ENCODE measurements at regions not wholly inside any gene's neighbourhood (a gene's known extent, or its start where the extent isn't known, plus 50 kb on each side); places are given as distances from the start of the nearest gene placed in this dataset.
"Not testable (repeated sequence)": the region's sequence is repeated elsewhere in the genome, so short reads cannot be mapped to it uniquely, and the experiment has no call there.

- not testable (repeated sequence) for TF ChIP-seq CTCF (conservative IDR thresholded peaks at IDR 0.05; ENCODE audit: low read length); EZH2phosphoT487 (IDR thresholded peaks at IDR 0.05; ENCODE audit: borderline replicate concordance)
These were observed 275.0 kb upstream of the PDE3A start for GRCh38 chr12:20093190-20093810.
